Left cardiac atrium (tissue), 4 donors: ENCODE measurements at regions not wholly inside any gene's neighbourhood (a gene's known extent, or its start where the extent isn't known, plus 50 kb on each side); places are given as distances from the start of the nearest gene placed in this dataset.

Experiments
- ATAC-seq, 2 donors: fragments of 200-7000 bp; cut with Tn5 transposase; one replicate each; pipeline ENCODE4 v1.9.1; 2020; ENCODE audit warnings: mild to moderate bottlenecking in 2 of 2, moderate library complexity in 2 of 2
- DNase-seq: peaks from one replicate; pipeline ENCODE4 v3.0.0-alpha.2; 2020
- intact Hi-C, 2 donors: fragments of 100-400 bp; cut with DNase I; formaldehyde crosslinking; loops; one replicate each; pipeline versions ENCODE4 v1.14.1 to v1.15.1; 2022 to 2023
- donor health status: DM: no; HTN: yes; CAD: no.
- donor health status: DM: no; HTN: yes; CAD: no; lungs with severe emphysema.
- donor health status: DM: yes; HTN: yes; CAD: no.
- donor health status: Dilated cardiomyopathy.

DNA sequence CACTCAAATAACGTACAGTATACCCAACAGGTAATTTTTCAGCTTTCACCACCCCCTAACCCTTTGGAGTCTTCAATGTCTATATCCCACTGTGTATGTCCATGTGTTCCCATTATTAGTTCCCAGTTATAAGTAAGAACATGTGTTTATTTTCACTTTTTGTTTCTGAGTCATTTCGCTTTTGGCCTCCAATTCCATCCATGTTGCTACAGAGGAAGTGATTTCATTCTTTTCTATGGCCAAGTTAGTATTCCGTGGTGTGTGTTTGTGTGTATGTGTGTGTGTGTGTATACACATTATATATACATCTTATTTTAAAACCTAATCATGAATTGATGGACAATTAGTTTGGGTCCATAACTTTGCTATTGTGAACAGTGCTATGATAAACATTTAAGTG is 464.4 kb downstream of the CMPK2 start:
- ATAC-seq = no peak
- DNase-seq = no peak
- intact Hi-C loops = no loop called here

- DNase-seq = no peak
- intact Hi-C loops = no loop called here
- no peak for ATAC-seq
These were observed 457.6 kb downstream of the CMPK2 start for GRCh38 chr2:6408057-6408456.

DNA sequence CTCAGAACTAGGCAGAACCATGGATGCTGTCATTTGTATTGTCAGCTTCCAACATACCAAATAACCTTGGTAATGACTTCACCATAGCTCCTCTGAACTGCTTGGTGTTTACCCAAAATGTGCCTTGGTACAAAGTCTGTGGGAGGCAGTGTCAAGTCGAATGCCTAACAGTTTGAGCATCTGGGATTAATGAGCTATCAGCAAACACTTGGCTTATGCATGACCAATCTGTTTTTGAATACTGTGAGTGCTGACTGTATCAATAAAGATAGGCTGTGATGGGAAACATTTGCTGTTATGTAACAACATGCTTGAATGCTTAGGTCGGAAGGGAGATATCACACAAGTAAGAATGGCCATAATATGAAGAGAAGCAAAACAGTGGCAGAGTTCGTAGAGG is 455.4 kb downstream of the CMPK2 start:
- ATAC-seq = no peak
- intact Hi-C loops = no loop called here
- DNase-seq = no peak

- no peak for DNase-seq
- ATAC-seq = no peak
- intact Hi-C loops = no loop called here
These were observed 453.1 kb downstream of the CMPK2 start for GRCh38 chr2:6412533-6413091.

GRCh38 chr2:6417050-6417449 is 448.7 kb downstream of the CMPK2 start:
- ATAC-seq (no peak), DNase-seq (no peak)
- intact Hi-C loops = no loop called here

- intact Hi-C loops = no loop called here
- ATAC-seq (no peak), DNase-seq (no peak)
These were observed 447.4 kb downstream of the CMPK2 start for GRCh38 chr2:6418291-6418690.

DNA sequence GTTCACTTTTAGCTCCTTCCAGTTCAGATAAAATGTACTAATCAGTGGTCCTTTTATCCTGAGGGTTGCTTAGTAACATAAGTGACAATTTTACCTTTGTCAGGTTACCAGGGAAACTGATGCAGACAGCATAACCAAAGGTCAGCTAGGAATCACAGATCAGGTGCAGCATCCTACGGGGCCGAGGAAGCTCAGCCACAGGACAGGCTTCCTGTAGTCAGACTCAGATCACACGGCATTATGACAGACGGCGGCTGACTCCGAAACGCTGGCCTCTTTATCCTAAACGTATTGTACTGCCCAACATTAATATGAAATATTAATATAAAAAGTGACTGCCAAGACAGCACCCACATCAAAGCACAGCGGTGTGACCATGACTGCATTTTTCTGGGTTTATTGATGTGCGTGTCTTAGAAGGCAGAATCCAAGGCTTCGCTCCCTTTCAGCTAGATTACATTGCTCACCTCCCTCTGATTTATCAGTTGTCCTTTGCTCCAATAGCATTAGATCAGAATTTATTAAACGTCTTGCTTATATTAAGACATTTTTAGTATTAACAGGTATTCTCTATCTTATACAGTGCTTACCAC is 444.5 kb downstream of the CMPK2 start:
- no peak for ATAC-seq
- intact Hi-C loops = no loop called here
- no peak for DNase-seq

- ATAC-seq (no peak), DNase-seq (no peak)
- intact Hi-C loops = no loop called here
These were observed 443.8 kb downstream of the CMPK2 start for GRCh38 chr2:6421888-6422287.

- ATAC-seq (no peak), DNase-seq (no peak)
- intact Hi-C loops = no loop called here
These were observed 442.6 kb downstream of the CMPK2 start for GRCh38 chr2:6423157-6423556.

DNA sequence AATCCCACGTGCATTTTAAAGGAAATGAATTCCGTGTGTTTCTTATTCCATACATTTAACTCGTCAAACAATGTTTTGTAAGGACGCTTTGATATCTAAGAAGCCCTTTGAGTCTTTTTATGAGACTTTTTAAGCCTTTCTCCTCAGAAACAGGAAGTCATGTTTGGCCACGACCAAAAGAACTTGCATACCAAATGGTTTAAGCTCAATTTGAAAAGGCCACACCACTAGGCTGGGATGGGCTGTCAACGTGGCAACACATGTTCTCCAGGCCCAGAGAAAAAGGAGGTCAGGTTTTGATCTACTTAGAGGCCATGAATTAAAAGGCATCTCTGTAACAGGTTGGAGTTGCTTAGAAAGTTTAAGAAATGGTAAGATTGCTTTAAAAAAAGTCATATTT is 441.8 kb downstream of the CMPK2 start:
- no peak for ATAC-seq
- no peak for DNase-seq
- intact Hi-C loops = no loop called here

DNA sequence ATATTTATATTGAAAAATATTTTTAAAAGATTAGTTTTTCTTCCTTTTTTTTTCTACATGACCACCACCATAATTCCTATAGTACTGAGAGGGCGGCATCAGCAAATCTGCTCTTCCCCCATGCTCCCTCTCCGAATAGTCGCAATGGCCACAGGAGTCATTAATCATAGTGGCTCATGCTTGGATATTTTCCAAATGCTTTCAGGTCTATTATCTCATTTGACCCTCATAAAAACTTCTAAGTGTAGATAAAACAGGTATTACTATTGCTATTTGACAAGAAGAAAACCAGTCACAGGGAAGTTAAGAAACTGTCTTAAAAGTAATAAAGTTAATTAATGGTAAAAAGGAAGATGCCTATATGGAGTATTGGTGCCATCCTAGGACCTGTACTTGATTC is 440.7 kb downstream of the CMPK2 start:
- DNase-seq (no peak), ATAC-seq (no peak)
- intact Hi-C loops = no loop called here

DNA sequence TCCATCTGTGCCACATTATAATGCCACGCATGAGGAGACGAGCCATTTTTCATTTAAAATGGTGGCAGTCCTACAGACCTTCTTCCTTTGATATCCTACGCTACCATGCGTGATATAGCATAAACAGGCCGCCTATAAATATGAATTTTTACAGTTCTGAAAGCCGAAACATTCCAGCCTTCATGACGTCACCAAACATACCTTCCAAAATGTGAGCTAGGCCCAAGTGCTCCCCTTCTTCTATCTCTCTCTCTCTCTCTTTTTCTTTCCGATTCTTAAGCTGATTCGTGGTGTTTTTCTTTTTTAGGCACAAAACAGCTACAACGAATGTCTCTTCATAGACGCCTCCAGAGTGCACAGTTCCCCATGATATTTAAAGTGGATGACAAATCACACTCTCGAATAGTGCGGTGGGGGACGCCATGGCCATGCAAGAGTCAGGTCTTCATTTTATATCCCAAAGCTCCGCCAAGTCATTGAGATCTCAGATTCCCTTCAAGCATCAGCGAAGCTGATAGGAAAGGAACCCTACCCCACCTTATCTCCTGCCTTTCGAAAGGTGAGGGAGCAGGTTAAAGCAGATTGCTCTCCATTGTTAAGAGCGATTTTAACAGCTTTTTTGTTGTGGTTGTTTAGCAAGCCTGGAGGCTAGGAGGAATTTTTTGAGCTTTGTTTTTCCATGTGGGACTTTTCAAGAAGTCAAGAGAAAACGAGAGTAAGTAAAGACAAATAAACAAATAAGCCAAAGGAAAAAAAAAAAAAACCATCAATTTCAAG is 436.3 kb downstream of the CMPK2 start:
- ATAC-seq = no peak
- DNase-seq = no peak

GRCh38 chr2:6434438-6434837 is 431.3 kb downstream of the CMPK2 start:
- DNase-seq (no peak), ATAC-seq (no peak)
- intact Hi-C loops = no loop called here

More for the DNA sequence above, 436.3 kb downstream of the CMPK2 start:
- intact Hi-C loops = no loop called here

DNA sequence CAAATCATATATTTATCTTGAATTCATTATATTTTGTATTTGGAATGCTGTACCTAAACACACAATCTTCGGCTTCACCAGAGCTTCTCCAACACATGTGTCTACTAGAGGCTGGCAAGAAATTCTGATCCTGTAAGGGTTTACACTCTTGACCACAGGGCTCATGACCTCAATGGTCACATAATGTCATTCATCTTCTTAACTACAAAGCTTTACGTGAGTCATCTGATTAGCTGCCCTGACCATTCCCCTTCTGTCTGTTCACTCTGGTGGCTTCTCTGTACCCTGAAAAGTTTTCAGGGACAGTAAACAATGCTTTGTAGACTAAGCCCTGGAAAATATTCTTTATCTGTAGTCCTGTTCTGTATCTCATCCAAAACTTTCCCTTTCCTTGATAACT is 423.9 kb downstream of the CMPK2 start:
- ATAC-seq (no peak), DNase-seq (no peak)
- intact Hi-C loops = no loop called here

GRCh38 chr2:6442252-6442985 is 423.3 kb downstream of the CMPK2 start:
- intact Hi-C loops = no loop called here
- ATAC-seq (no peak), DNase-seq (no peak)

- DNase-seq (no peak), ATAC-seq (no peak)
- intact Hi-C loops = no loop called here
These were observed 422.5 kb downstream of the CMPK2 start for GRCh38 chr2:6443061-6443823.

DNA sequence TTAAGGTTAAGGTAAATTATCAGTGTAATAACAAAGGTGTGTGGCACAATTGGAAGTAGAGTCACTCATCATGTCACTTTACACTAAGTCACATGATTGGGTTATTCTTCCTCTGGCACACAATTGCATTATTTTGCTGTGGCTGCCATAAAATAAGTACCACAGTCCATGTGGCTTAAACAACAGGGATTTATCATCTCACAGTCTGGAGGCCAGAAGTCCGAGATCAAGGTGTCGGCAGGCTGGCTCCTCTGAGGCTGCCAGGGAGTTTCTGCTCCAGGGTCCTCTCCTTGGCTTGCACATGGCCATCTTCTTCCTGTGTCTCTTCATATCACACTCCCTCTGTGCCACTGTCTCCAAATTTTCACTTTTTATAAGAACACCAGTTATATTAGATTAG is 421.2 kb downstream of the CMPK2 start:
- DNase-seq (no peak), ATAC-seq (no peak)
- intact Hi-C loops = no loop called here

GRCh38 chr2:6445156-6445555 is 420.6 kb downstream of the CMPK2 start:
- ATAC-seq (no peak), DNase-seq (no peak)
- intact Hi-C loops = no loop called here

DNA sequence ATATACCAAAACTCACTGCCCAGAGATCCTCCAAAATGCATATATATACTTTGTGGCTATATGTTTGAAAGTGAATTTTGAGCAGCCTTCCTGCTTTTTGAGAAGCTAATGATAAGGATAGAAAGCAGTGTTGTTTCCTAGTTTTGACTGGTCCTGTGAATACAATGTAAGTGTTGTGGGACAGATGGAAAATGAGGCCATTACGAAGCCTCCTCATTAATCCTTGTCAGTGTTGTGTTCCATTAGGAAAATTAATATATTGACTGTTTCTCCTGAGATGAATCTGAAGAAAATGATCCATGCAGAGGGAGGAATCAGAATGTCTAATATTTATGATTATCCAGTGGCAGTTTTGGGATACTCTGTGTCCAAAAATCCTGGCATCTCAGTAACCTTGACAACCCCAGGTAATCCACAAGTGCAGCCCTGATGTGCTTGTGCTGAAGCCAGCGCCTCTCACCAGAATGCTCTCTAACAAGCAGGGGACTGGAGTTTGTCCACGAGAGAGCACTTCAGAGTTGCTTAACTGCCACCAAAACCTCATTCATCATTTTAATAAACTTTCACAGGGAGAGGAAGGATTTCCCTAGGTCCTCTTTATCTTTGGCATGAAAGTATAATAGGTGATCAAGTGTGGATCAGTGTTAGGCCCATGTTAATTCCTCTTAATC is 418.6 kb downstream of the CMPK2 start:
- intact Hi-C loops = no loop called here
- ATAC-seq = no peak
- no peak for DNase-seq
